HG03469 (cell line): ENCODE measurements at regions not wholly inside any gene's neighbourhood (a gene's known extent, or its start where the extent isn't known, plus 50 kb on each side); places are given as distances from the start of the nearest gene placed in this dataset.

ENCODE experiments used
- ATAC-seq: cut with Tn5 transposase; IDR thresholded peaks from one replicate; pipeline ENCODE4 v1.9.1; 2021; ENCODE audit warnings: mild to moderate bottlenecking, moderate library complexity, moderate number of reproducible peaks; ENCODE audit not compliant: unreplicated experiment

GRCh38 chr12:13843841-13844240 lies 137.6 kb downstream of the GRIN2B start:
- ATAC-seq: no peak

- ATAC-seq: no peak
These were observed 140.0 kb downstream of the GRIN2B start for GRCh38 chr12:13841358-13841757.

DNA sequence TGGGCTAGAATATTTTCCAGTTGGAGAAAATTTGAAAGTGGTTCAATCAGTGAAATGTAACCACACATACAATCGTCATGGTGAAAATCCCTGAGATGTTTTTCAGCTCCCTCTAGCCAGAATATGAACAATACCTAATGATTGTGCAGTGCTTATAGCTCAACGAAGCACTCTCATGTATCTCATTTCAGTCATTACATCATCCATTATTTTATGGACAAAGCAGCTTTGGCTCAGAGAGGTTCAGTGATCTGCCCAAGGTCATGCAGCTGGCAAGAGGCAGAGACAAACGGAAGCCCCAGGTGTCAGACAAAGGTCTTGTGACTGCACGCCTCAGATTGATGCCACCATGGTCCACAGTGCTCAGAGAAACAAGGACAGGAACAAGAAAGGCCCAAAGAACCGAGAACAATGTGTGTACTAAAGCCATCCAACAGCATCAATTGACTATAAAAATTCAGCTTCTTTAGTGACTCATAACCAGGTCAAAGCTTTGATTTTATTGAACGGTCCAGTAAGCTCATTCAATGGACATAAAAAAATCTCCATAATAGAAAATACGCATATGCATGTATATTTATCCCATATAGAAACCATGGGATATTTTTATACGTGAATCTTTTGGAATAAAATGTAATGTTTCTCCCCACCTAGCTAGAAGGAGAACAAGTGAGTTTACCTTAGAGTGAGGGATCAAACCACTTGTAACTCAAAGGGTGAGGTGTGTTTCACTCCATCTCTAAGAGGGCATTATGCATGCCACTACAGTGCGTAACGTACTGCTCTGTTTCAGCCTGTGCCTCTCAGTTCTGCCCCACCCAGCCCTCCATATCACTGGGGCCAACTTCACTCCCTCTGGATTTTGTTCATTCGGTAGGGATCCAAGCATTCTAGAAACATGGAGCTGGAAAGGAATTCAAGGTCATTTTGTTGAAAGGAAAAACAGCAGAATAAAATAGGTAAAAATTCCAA lies 141.8 kb downstream of the GRIN2B start:
- ATAC-seq: no peak

DNA sequence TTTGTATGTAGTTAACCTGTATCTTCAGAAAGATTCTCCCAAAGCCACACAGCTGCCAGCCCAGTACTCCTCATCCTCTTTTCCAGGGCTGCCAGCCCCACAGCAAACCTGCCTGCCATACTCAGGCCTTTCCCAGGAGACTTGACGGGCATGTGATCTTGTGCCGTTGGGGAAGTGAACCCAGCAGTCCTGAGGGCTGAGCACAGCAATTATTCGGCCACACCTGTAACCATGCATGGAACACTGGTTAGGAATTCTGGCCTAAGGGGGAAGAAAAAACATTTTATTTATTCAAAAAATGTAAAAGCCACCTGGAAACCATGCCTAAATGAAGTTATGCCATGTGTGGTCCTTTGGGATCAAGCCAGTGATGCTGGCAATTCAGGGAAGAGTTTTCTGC lies 145.3 kb downstream of the GRIN2B start:
- ATAC-seq: no peak

- ATAC-seq: no peak
These were observed 145.8 kb downstream of the GRIN2B start for GRCh38 chr12:13835652-13836051.

- ATAC-seq: no peak
These were observed 147.2 kb downstream of the GRIN2B start for GRCh38 chr12:13834241-13834640.

DNA sequence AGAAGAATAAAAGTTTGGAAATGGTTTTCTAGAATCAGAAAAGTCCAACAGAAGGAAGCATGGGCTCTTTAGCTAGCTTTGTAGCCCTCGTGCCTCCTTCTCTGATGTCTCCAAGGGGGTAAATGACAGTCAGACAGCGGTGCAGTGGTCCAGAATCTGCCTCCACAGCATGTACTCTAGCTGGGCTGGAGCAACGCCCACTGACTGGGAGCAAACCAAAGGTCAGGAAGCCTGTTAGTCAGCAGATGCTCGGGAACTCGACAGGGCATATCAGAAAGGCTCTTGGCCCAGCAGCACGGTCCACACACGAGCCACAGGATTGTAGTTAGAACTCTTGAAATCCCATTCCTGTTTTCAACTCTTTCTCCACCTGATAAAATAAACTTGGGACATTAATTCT lies 164.3 kb downstream of the GRIN2B start:
- no peak for ATAC-seq

GRCh38 chr12:13816394-13816793 lies 165.0 kb downstream of the GRIN2B start:
- ATAC-seq: no peak

DNA sequence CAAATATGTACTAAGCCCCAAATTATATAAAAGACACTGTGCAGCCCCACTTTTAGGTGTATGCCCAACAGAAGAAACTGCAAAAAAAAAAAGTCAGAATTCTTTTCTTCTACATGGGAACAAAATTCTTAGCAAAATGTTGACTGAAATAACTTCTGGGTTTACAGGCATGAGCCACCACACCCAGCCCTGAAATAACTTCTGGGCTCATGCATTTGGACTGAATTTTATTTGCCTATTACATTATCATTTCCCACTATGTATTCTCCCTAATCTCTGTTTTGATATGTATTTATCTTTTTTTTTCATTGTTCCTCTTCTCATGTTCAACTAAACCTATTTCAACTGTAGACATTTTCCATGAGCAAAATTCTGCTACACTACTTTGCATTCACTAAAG lies 169.2 kb downstream of the GRIN2B start:
- ATAC-seq: no peak

DNA sequence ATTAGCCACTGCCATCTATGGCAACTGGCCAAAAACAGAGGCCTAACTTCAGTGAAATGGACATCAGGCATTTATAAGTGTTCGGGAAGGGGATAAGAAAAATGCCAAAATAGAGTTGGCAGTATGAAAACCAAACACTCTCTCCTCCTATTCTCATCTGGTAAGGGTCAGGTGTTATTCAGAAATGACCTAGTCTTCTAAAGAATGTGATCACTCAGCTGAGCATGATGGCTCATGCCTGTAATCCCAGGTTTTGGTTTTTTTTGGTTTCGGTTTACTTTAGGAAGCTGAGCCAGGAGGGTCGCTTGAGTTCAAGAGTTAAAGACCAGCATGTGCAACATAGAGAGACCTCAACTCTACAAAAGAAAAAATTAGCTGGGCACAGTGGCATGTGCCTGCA lies 170.3 kb downstream of the GRIN2B start:
- no peak for ATAC-seq

DNA sequence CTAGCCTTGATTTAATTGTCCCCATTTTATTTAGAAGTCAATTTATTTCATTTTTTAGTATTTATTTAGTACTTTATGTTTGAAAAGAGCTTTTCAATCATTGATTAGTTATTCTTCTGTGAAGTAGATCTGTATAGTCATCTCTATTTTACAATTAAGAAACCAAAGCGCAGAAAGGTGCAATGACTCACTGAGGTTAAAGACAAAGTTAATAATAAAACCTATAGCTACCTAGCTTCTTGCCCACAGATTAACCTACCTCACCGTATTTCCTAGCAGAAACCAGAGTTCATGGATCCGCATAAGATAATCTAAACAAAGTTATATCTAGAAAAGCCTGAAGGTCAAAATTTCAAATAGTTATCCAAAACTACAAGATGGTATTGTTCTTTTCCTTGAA lies 176.4 kb downstream of the GRIN2B start:
- no peak for ATAC-seq

DNA sequence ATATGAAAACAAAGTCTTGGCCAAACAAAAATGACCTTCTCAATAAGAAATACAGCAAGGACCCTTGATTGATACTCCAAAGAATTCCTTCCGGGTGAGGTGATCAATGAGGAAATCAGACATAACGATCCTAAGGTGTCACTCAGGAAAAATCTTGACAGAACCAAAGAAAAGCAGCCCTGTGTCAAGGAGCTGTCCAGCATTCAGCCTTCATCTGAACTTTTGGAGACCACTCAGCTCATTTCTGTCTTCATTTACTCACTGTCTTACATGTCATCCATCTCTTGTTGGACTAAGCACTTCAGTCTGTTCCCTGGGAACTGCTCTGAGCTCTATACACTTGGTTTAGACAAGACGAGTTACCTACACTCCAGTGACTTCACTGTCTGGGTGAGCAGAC lies 179.9 kb downstream of the GRIN2B start:
- ATAC-seq: no peak

- no peak for ATAC-seq
These were observed 181.8 kb downstream of the GRIN2B start for GRCh38 chr12:13799574-13799973.

DNA sequence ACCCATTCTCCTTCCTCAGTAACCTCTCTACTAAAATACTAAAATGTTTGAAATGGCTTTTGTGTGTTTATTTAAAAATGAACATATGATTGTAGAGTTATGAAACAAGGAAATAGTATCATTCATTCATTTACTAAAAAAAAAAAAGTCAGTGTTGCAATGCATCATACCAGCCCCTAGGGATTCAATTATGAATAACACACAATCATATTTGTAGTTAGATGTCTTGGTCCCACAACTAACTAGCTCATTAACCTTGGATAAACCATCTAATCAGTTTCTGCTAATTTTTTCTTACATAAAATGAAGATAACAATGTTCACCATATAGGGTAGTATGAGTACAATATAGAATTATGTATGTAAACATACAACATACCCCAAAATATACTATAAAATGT lies 183.2 kb downstream of the GRIN2B start:
- ATAC-seq: no peak

DNA sequence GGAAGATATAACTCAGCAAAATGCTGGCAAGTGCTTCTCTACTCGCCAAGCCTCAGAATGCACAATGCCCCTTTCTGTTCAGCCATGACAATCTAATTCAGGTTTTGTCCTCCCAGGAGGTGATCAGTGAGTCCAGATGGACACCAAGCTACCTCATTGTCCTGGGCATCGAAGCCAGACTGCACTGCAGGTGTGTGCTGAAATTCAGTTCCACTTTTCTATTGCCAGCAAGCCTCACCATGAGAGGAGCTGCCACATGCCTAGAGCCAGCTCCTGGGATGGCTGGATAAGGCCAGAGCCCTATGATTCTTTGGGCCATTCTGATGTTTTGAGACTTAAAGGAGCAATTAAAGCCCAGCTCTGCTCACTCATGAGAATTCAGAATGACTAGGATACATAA lies 186.7 kb downstream of the GRIN2B start:
- ATAC-seq: no peak

GRCh38 chr12:13790317-13790716 lies 191.1 kb downstream of the GRIN2B start:
- ATAC-seq: no peak

- no peak for ATAC-seq
These were observed 192.8 kb downstream of the GRIN2B start for GRCh38 chr12:13788626-13789025.

GRCh38 chr12:13786646-13787045 lies 194.8 kb downstream of the GRIN2B start:
- ATAC-seq: no peak

DNA sequence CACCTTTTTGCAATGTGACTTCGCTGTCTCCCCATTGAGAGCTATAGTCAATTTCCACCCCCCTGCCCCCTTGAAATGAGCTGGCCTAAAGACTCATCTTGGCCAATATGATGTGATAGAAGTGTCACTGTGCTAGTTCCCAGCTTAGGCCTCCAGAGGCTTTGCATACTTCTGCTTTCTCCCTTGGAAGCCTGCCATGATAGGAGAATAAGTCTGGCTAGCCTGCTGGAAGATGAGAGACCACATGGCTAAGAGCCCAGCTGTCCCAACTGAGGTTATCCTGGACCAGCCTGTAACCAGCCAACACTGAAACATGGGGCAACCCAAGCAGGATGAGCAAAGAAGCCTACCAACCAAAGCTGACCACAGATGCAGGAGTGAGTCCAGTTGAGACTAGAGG lies 196.9 kb downstream of the GRIN2B start:
- ATAC-seq: no peak

DNA sequence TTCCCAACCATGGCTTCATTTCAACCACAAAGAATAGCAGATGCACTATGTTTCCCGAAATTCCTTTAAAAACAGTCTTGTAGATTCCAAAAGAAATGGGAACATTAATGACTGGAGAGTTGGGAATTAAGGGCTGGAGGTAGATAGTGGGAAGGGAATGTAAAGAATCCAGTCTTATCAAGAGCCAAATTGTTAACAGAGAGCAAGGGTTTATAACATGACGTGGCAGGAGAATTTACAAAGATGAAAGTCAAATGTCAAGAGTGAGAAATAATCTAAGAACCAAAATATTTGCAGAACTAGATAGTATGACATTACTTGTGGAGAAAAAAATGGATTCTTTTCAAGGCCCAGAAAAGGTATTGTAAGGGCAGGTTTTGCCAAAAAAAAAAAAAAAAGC lies 200.9 kb downstream of the GRIN2B start:
- no peak for ATAC-seq

DNA sequence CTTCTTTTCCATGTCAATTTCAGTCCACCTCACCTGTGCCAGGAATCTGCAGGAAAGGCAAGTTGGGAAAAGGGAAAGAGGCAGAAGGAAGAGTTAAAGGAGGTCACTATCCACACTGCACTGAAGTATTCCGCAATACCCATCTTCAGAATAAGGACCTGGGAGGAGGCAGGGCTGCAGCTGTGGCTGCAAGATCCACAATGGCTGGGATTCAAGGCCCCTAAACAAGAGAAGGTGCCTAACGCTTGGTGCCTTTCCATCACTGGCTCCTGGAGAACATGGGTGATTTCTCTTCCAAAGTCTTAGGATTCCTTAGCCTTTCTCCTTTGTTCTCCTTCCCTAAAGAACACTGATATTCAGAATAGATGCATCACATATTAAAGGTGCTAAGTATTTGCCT lies 204.0 kb downstream of the GRIN2B start:
- ATAC-seq: no peak

DNA sequence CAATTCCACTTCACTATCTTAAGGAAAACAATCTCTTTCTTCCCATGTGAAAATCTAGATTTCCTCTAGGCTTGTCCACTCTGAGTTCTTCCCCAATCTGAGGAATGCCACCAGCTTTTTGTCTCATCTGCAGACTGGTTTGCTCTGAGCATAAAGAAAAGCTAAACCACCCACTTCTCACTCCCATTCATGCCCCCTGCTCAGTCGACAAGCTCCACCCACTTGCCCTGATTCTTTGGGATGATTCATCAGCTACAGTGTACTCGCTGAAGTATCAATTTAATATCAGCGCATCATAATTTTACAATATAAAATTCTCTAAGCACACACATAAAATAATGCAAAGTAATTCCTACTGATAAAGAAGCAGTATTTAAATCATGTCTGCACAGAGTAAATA lies 209.1 kb downstream of the GRIN2B start:
- ATAC-seq: no peak

- ATAC-seq: no peak
These were observed 210.8 kb downstream of the GRIN2B start for GRCh38 chr12:13770576-13770975.
